Activated CD4-positive, alpha-beta memory T cell treated with anti-CD3 and anti-CD28 coated beads, Interleukin-2, amount 10 ng/mL, durations not matched to agents 7 days and 5 days (primary cell): ENCODE measurements at regions not wholly inside any gene's neighbourhood (a gene's known extent, or its start where the extent isn't known, plus 50 kb on each side); places are given as distances from the start of the nearest gene placed in this dataset.
"Not testable (repeated sequence)": the region's sequence is repeated elsewhere in the genome, so short reads cannot be mapped to it uniquely, and the experiment has no call there.

Source experiments
- CTCF ChIA-PET: fragments of 350-600 bp; sonication (Branson Sonifier 250); formaldehyde crosslinking; loops from one replicate; lab custom pipeline; 2021; ENCODE audit warnings: antibody characterized with exemption, inconsistent platforms; lab: Charles Lee
- POLR2A ChIA-PET: fragments of 350-600 bp; sonication (Branson Sonifier 250); formaldehyde crosslinking; loops from one replicate; lab custom pipeline; 2021; ENCODE audit warnings: antibody characterized with exemption; lab: Charles Lee
- DNase-seq: peaks from one replicate; pipeline ENCODE4 v3.0.0-alpha.2; 2020
- H3K27ac Mint-ChIP-seq: one replicate; pipeline ENCODE4 v1.8.0; 2021; ENCODE audit warnings: mild to moderate bottlenecking, mixed read lengths
- H3K27me3 Mint-ChIP-seq: one replicate; pipeline ENCODE4 v1.8.0; 2021; ENCODE audit warnings: mixed read lengths
- H3K36me3 Mint-ChIP-seq: one replicate; pipeline ENCODE4 v1.8.0; 2021; ENCODE audit warnings: low read depth, mixed read lengths
- H3K4me1 Mint-ChIP-seq: one replicate; pipeline ENCODE4 v1.8.0; 2021; ENCODE audit warnings: mixed read lengths
- H3K4me3 Mint-ChIP-seq: one replicate; pipeline ENCODE4 v1.8.0; 2021; ENCODE audit warnings: mild to moderate bottlenecking, mixed read lengths
- H3K9me3 Mint-ChIP-seq: one replicate; pipeline ENCODE4 v1.8.0; 2021; ENCODE audit warnings: mixed read lengths

GRCh38 chr3:78507196-78507984 lies 1260.4 kb downstream of the ROBO1 start:
- CTCF ChIA-PET, result no interaction called here
- POLR2A ChIA-PET, result no interaction called here
- H3K27me3 Mint-ChIP-seq, result no peaks in the 10 kb centered on the region
- no peaks in the 10 kb centered on the region for H3K36me3 Mint-ChIP-seq
- H3K27ac Mint-ChIP-seq, result no peak overlapping the region
- H3K9me3 Mint-ChIP-seq, result peaks cover 18% of the 10 kb centered on the region
- no peak for DNase-seq
- H3K4me1 Mint-ChIP-seq, result no peaks in the 10 kb centered on the region
- no peak overlapping the region for H3K4me3 Mint-ChIP-seq

- POLR2A ChIA-PET, result no interaction called here
- Mint-ChIP-seq H3K4me1 (no peaks in the 10 kb centered on the region), H3K36me3 (no peaks in the 10 kb centered on the region), H3K4me3 (no peak overlapping the region), H3K27ac (no peak overlapping the region), H3K27me3 (no peaks in the 10 kb centered on the region), H3K9me3 (peaks cover 7% of the 10 kb centered on the region)
- CTCF ChIA-PET, result no interaction called here
- DNase-seq, result no peak
Observed at GRCh38 chr3:78511840-78512239, 1256.0 kb downstream of the ROBO1 start.

GRCh38 chr3:78512786-78513185 lies 1255.0 kb downstream of the ROBO1 start:
- POLR2A ChIA-PET, result not testable (repeated sequence)

GRCh38 chr3:78516437-78516836 lies 1251.4 kb downstream of the ROBO1 start:
- CTCF ChIA-PET, result no interaction called here
- POLR2A ChIA-PET, result no interaction called here
- H3K9me3 Mint-ChIP-seq, result peaks cover 7% of the 10 kb centered on the region
- H3K4me3 Mint-ChIP-seq, result no peak overlapping the region
- no peaks in the 10 kb centered on the region for H3K27me3 Mint-ChIP-seq
- H3K27ac Mint-ChIP-seq, result no peak overlapping the region
- no peak for DNase-seq
- no peaks in the 10 kb centered on the region for H3K36me3 Mint-ChIP-seq
- no peaks in the 10 kb centered on the region for H3K4me1 Mint-ChIP-seq

More at GRCh38 chr3:78512786-78513185, 1255.0 kb downstream of the ROBO1 start:
- DNase-seq, H3K27ac Mint-ChIP-seq, CTCF ChIA-PET, H3K36me3 Mint-ChIP-seq, H3K4me1 Mint-ChIP-seq, H3K9me3 Mint-ChIP-seq, H3K4me3 Mint-ChIP-seq, H3K27me3 Mint-ChIP-seq: not testable (repeated sequence)

GRCh38 chr3:78516937-78517336 lies 1250.9 kb downstream of the ROBO1 start:
- DNase-seq, result no peak
- Mint-ChIP-seq H3K4me1 (no peaks in the 10 kb centered on the region), H3K4me3 (no peak overlapping the region), H3K27ac (no peak overlapping the region), H3K36me3 (no peaks in the 10 kb centered on the region), H3K9me3 (peaks cover 7% of the 10 kb centered on the region), H3K27me3 (no peaks in the 10 kb centered on the region)
- CTCF ChIA-PET, result no interaction called here
- POLR2A ChIA-PET, result interaction anchor here (0.6 kb wide), 1 partner anchor 403 kb away, joined by 3 read pairs; no protein-coding TSS in a partner anchor

GRCh38 chr3:78517965-78518364 lies 1249.8 kb downstream of the ROBO1 start:
- Mint-ChIP-seq H3K27me3 (no peaks in the 10 kb centered on the region), H3K27ac (no peak overlapping the region), H3K36me3 (no peaks in the 10 kb centered on the region), H3K4me3 (no peak overlapping the region), H3K9me3 (peaks cover 7% of the 10 kb centered on the region), H3K4me1 (no peaks in the 10 kb centered on the region)
- DNase-seq, result no peak
- CTCF ChIA-PET, result no interaction called here
- POLR2A ChIA-PET, result no interaction called here

GRCh38 chr3:78519281-78519680 lies 1248.5 kb downstream of the ROBO1 start:
- no peak for DNase-seq
- no peaks in the 10 kb centered on the region for H3K27me3 Mint-ChIP-seq
- H3K27ac Mint-ChIP-seq, result no peak overlapping the region
- H3K4me3 Mint-ChIP-seq, result no peak overlapping the region
- ChIA-PET POLR2A (no interaction called here), CTCF (no interaction called here)
- H3K9me3 Mint-ChIP-seq, result peaks cover 12% of the 10 kb centered on the region
- H3K4me1 Mint-ChIP-seq, result no peaks in the 10 kb centered on the region
- no peaks in the 10 kb centered on the region for H3K36me3 Mint-ChIP-seq

- H3K4me3 Mint-ChIP-seq, result no peak overlapping the region
- H3K27me3 Mint-ChIP-seq, result no peaks in the 10 kb centered on the region
- H3K9me3 Mint-ChIP-seq, result peaks cover 10% of the 10 kb centered on the region
- no peaks in the 10 kb centered on the region for H3K36me3 Mint-ChIP-seq
- no peaks in the 10 kb centered on the region for H3K4me1 Mint-ChIP-seq
- CTCF ChIA-PET, result no interaction called here
- no peak overlapping the region for H3K27ac Mint-ChIP-seq
- no peak for DNase-seq
- POLR2A ChIA-PET, result no interaction called here
Observed at GRCh38 chr3:78529601-78530000, 1238.2 kb downstream of the ROBO1 start.

GRCh38 chr3:78540485-78540884 lies 1227.3 kb downstream of the ROBO1 start:
- Mint-ChIP-seq H3K36me3 (no peaks in the 10 kb centered on the region), H3K4me1 (no peaks in the 10 kb centered on the region), H3K4me3 (no peak overlapping the region), H3K27ac (no peak overlapping the region), H3K27me3 (no peaks in the 10 kb centered on the region), H3K9me3 (peaks cover 13% of the 10 kb centered on the region)
- DNase-seq, result no peak
- ChIA-PET POLR2A (no interaction called here), CTCF (no interaction called here)

- ChIA-PET POLR2A (no interaction called here), CTCF (no interaction called here)
- Mint-ChIP-seq H3K27me3 (no peaks in the 10 kb centered on the region), H3K4me1 (no peaks in the 10 kb centered on the region), H3K4me3 (no peak overlapping the region), H3K9me3 (peaks cover 11% of the 10 kb centered on the region), H3K36me3 (no peaks in the 10 kb centered on the region), H3K27ac (no peak overlapping the region)
- no peak for DNase-seq
Observed at GRCh38 chr3:78545827-78546226, 1222.0 kb downstream of the ROBO1 start.
